ENCODE measurements at regions not wholly inside any gene's neighbourhood (a gene's known extent, or its start where the extent isn't known, plus 50 kb on each side); places are given as distances from the start of the nearest gene placed in this dataset.
"Not testable (repeated sequence)": the region's sequence is repeated elsewhere in the genome, so short reads cannot be mapped to it uniquely, and the experiment has no call there.

GRCh38 chr5:175344331-175345195 lies 99.4 kb downstream of the DRD1 start:
- DNase-seq = no peak

- DNase-seq = no peak
Measured at GRCh38 chr5:175343308-175343707, 100.7 kb downstream of the DRD1 start.

DNA sequence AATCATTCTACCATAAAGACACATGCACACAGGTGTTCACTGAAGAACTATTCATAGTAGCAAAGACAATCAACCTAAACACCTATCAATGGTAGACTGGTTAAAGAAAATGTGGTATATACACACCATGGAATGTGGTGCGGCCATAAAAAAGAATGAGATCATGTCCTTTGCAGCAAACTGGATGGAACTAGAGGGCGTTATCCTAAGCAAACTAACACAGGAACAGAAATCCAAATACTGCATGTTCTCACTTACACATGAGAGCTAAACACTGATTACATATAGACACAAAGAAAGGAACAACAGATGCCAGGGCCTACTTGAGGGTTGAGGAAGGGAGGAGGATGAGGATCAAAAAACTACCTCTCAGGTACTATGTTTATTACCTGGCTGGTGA lies 103.8 kb downstream of the DRD1 start:
- DNase-seq = no peak

DNA sequence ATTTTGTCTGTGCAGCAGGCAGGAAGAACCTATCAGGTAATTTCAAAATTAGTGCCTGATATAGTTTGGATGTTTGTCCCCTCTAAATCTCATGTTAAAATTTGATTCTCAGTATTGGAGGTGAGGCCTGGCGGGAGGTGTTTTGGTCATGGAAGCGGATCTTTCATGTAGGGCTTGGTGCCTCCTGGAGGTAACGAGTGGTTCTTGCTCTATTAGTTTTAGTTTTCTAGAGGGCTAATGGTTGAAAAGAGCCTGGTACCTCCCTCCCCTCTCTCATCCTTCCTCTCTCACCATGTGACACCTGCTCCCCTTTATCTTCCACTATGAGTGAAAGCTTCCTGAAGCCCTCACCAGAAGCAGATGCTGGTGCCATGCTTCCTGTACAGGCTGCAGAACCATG lies 106.3 kb downstream of the DRD1 start:
- DNase-seq = no peak

- DNase-seq = no peak
Measured at GRCh38 chr5:175336781-175337180, 107.2 kb downstream of the DRD1 start.

DNA sequence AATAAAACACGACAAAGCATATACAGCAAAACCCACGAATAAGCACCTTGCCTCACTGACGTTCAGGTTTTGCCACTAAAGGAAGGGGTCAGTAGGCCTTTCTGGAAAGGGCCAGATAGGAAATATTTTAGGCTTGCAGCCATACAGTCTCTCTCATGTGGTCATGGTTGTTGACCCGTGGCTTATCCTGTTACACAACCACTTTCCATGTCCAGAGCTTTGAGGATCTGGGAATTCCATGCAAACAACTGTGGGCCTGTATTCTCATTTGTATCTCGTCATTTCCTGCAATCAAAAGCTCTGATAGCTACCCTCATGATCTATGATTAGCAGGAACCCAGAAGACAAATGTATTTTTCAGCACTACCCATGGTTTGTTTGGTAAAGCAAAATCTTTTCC lies 108.3 kb downstream of the DRD1 start:
- DNase-seq = no peak

DNA sequence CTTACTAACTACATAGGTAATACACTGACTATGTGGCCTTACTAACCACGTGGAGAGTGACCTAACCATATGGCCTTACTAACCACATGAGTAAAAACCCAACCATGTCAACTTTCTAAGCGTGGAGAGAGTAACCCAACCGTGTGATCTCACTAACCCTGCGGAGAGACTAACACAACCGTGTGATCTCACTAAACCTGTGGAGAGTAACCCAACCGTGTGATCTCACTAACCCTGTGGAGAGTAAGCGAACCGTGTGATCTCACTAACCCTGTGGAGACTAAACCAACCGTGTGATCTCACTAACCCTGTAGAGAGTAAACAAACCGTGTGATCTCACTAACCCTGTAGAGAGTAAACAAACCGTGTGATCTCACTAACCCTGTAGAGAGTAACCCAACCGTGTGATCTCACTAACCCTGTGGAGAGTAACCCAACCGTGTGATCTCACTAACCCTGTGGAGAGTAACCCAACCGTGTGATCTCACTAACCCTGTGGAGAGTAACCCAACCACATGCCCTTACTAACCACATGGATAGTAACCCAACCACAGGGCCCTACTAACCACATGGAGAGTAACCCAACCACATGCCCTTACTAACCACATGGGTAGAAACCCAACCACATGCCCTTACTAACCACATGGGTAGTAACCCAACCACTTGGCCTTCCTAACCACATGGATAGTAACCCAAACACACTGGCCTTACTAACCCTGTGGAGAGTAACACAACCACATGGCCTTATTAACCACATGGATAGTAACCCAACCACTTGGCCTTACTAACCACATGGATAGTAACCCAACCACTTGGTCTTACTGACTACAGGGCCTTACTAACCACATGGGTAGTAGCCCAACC lies 112.6 kb downstream of the DRD1 start:
- DNase-seq = not testable (repeated sequence)

DNA sequence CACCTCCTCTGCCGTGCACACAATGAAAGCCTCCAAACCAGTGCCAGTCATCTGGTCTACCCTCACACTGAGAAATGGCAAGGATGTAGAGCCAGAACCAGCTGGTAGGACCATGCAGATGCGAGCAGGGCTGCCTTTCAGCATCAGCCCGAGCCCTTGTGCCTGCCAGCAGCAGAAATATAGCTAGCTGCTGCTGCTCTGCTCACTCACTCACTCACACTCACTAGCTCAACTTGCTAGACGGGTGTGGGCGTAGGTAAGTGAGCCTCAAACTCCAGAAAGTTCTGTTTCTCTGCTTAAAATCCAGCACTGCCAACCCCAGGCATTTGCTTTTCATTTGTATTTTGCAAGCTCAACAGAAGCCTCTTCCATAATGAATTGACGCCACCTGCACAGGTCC lies 114.0 kb downstream of the DRD1 start:
- DNase-seq = no peak

DNA sequence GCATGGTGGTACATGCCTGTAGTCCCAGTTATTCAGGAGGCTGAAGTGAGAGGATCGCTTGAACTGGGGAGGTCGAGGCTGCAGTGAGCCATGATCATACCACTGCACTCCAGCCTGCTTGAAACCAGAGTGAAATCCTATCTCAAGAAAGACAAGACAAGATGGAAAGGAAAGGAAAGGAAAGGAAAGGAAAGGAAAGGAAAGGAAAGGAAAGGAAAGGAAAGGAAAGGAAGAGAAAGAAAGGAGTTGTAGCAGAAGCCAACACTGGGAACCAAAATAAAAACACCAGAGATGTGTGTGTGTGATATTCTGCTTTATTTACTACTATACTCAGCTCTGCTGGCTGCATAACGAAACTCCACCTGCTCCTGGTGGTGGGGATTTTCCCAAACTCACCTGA lies 115.3 kb downstream of the DRD1 start:
- no peak for DNase-seq

DNA sequence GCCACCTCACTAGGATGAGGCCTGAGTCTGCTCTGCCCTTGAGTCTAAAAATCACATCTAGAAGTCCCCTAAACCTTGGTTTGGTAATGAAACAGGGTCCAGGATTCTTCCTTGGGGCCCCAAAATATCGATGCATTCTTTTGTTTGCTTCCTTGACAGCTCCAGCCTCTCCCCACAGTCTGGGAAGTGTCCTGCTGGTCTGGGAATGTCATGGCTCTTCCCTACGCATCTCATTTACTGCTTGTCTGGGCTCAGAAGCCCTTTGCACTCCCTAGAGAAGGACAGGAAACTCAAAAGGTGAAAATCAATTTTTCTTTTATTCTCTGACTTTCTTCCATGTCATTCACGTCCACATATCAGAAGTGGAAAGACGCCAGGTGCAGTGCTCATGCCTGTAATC lies 115.8 kb downstream of the DRD1 start:
- no peak for DNase-seq

- DNase-seq = no peak
Measured at GRCh38 chr5:175325681-175326080, 118.3 kb downstream of the DRD1 start.

DNA sequence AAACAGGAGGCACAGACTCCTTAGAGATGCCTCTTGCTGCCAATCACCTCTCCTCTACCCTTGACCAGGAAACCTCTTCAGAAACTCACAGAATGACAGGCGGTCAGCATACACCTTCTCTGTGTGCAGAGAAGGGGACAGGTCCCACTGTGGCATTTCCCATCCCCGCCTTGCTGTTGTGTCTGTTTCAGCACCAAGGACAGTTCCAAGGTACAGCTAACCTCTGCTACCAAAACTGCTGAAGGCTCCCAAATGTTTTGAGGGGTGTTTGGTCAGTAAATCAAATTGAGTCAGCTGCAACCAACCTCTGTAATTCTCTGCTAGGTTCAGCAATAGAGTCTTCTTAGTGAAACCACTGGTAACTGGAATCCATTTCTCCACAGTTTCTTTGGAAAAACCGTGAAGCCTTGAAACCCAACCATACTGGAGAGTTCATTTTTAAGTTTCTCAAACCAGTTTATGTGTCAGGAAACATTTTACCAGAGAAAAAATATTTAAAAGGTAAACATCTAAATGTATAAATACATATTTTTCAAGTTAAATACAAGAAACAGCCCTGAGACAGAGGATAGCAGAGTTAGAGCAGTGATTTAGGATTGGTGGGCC lies 122.0 kb downstream of the DRD1 start:
- no peak for DNase-seq

- DNase-seq = no peak
Measured at GRCh38 chr5:175319199-175319598, 124.8 kb downstream of the DRD1 start.

DNA sequence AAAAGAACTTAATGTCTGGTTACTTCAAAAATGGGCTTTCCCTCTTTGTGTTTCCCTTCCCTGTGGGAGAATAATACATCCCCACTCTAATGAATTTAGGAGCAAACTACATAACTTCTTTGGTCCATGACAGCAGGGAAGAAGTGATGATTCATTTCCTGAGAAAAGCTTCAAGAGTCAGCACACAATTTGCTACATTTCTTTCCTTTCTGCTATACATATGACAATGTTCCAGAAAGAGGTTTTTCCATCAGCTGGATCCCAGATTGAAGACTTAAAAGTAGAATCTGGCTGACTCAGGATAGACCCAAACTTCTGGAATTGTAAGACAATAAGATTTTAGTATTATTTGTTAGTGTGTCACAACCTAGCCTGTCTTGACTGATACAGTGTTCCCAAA lies 126.1 kb downstream of the DRD1 start:
- no peak for DNase-seq

GRCh38 chr5:175309218-175309810 lies 134.7 kb downstream of the DRD1 start:
- no peak for DNase-seq

DNA sequence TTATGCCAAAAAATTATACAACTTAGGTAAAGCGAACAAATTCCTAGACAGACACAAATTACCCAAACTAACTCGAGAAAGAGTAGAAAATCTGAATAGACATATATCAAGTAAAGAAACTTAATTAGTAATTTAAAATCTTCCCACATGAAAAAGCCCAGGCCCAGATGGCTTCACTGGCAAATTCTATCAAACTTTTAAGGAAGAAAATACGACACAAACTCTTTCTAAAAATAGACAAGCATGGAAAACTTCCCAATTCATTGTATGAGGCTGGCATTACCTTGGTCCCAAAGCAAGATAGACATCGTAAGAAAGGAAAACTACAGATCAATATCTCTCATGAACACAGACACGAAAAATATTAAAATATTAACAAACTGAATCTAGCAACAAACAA lies 135.3 kb downstream of the DRD1 start:
- DNase-seq = no peak

DNA sequence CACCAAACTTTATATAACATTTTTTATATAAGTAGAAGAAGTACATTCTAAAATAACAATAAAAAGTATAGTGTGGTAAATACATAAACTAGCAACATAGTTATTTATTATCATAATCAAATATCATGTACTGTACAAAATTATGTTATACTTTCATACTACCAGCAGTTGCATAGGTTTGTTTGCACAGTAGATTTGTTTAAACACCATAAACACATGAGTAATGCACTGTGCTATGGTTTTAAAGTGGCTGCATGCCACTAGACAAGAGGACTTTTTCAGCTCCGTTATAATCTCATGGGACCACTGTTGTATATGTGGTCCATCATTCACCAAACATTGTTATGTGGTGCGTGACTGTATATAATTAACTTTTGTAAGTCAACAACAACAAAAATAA lies 137.6 kb downstream of the DRD1 start:
- DNase-seq = no peak

GRCh38 chr5:175305251-175305650 lies 138.7 kb downstream of the DRD1 start:
- DNase-seq = no peak

DNA sequence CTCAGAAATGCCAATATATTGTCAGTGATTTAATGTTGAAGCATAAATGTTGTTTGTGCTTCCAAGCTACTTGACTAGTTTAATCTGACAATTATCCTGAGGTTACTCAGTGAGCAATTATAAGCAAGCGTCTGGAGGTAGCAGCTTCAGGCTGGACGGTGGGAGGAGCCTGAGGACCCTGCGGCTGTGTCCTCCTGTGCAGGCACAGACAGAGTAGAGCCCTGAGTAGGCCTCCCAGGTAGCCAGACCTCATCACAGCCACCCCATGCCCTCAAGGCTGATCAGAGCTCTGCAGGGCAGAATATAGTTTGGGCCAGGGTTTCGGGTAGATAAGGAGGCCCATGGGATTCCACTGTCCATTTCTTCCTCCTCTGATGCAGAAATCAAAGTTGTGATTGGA lies 153.6 kb downstream of the DRD1 start:
- DNase-seq = no peak

- no peak for DNase-seq
Measured at GRCh38 chr5:175288048-175288621, 155.8 kb downstream of the DRD1 start.

DNA sequence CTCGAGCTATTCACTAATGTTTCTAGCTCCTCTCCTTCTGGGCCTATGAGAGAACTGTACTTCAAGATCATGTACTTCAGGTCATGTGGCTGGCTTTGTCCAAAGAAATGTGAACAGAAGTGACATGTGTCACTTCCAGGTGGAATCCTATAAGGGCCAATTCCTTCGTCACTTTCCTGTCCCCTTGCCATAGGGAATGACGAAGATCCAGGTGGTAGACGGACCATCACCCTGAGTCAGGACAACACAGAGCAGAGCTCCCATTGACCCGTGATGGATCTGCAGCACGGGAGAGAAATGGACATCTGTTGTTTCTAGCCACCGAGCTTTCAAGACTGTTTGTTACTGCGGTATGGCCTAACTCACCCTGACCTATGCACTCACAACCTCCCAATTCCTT lies 157.0 kb downstream of the DRD1 start:
- no peak for DNase-seq

DNA sequence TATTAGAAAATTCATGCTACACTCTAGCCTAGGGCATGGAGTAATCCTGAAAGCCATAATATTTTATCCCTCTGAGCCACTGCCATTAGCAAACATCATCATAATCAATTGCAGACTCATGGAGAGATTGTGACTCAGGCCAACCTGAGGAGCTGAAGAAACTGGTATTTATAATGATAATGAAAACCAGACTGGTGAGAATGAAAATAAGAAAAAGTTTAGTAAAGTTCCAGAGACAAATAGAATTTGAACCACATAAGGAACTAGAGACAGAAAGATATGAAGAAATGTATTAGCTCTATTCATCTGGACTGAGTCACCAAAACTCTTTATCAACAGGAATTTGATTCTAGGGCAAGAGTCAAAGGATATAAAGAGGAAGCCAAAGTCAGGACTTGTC lies 158.7 kb downstream of the DRD1 start:
- DNase-seq = no peak

DNA sequence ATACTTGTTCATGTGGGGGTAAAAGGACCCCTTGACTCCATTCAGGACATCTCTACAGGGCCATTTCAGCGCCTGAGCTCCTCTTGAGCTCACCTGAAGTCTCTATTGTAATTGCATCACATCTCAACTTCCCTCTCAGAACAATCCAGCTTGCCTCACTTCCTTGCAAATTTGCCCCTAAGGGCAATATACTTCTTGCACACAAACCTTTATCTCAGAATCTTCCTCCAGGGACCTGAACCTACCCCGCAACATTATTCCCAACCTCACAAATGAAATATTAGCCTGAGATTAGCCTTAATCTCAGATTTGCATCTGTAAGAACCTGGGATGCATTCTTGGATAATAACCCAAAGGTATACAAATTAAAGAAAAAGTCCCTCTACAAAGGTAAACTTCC lies 159.2 kb downstream of the DRD1 start:
- DNase-seq = no peak
